Erythroblast (primary cell): ENCODE measurements at regions not wholly inside any gene's neighbourhood (a gene's known extent, or its start where the extent isn't known, plus 50 kb on each side); places are given as distances from the start of the nearest gene placed in this dataset.

Experiments
- GATA1 ChIP-seq: IDR thresholded peaks from 2 replicates; pipeline ENCODE4 v1.6.1; 2011; ENCODE audit warnings: low read depth, mild to moderate bottlenecking, control low read depth, low read length, moderate library complexity
- POLR2A ChIP-seq: IDR thresholded peaks from 2 replicates; pipeline ENCODE4 v1.6.1; 2011; ENCODE audit warnings: mild to moderate bottlenecking, low read length

GRCh38 chr16:8474587-8474986 lies 115.7 kb downstream of the TMEM114 start:
- no peak for TF ChIP-seq POLR2A
- TF ChIP-seq GATA1, result no peak
